Liver (tissue), 8 donors: ENCODE measurements at regions not wholly inside any gene's neighbourhood (a gene's known extent, or its start where the extent isn't known, plus 50 kb on each side); places are given as distances from the start of the nearest gene placed in this dataset.

Experiments used
- DNase-seq: peaks from one replicate; pipeline ENCODE4 v3.0.0-alpha.2; 2017; ENCODE audit warnings: low spot score
- H3K27ac ChIP-seq, 2 donors: one replicate each; pipeline ENCODE4 v1.7.0; 2013; ENCODE audit warnings: inconsistent platforms in 2 of 2, low read length in 2 of 2, control low read depth in 1 of 2, low read depth in 1 of 2, mild to moderate bottlenecking in 1 of 2
- H3K27me3 ChIP-seq, 4 donors: one replicate each; pipeline versions ENCODE4 v1.6.1 to v1.7.0; 2013; ENCODE audit warnings: low read length in 3 of 4, inconsistent platforms in 1 of 4, mild to moderate bottlenecking in 1 of 4, moderate library complexity in 1 of 4; ENCODE audit not compliant: control insufficient read depth in 4 of 4, insufficient read depth in 4 of 4
- H3K36me3 ChIP-seq, 4 donors: one replicate each; pipeline versions ENCODE4 v1.6.1 to v1.7.0; 2013; ENCODE audit warnings: low read length in 3 of 4, mild to moderate bottlenecking in 3 of 4, low read depth in 1 of 4, moderate library complexity in 1 of 4; ENCODE audit not compliant: control insufficient read depth in 4 of 4, insufficient read depth in 3 of 4
- H3K4me1 ChIP-seq, 4 donors: one replicate each; pipeline versions ENCODE4 v1.6.1 to v1.7.0; 2013; ENCODE audit warnings: low read length in 3 of 4, mild to moderate bottlenecking in 3 of 4, moderate library complexity in 1 of 4; ENCODE audit not compliant: control insufficient read depth in 4 of 4, insufficient read depth in 4 of 4
- H3K4me3 ChIP-seq, 3 donors: one replicate each; pipeline versions ENCODE4 v1.6.1 to v1.7.0; 2013; ENCODE audit warnings: low read length in 3 of 3, control low read depth in 1 of 3, low read depth in 1 of 3, mild to moderate bottlenecking in 1 of 3
- H3K9ac ChIP-seq, 2 donors: one replicate each; pipeline ENCODE4 v1.7.0; 2013; ENCODE audit warnings: low read length in 2 of 2, mild to moderate bottlenecking in 2 of 2, moderate library complexity in 2 of 2, control low read depth in 1 of 2, low read depth in 1 of 2
- H3K9me3 ChIP-seq, 4 donors: one replicate each; pipeline versions ENCODE4 v1.6.1 to v1.7.0; 2013; ENCODE audit warnings: low read length in 3 of 4; ENCODE audit not compliant: control insufficient read depth in 4 of 4
- EGR1 ChIP-seq, 2 donors: IDR thresholded peaks; 2 replicates each; pipeline ENCODE4 v1.6.1; 2016 to 2018; ENCODE audit warnings: antibody characterized with exemption in 2 of 2, low read depth in 2 of 2
- FOXA1 ChIP-seq: IDR thresholded peaks from 2 replicates; pipeline ENCODE4 v1.6.1; 2016; ENCODE audit warnings: antibody characterized with exemption
- FOXA2 ChIP-seq: IDR thresholded peaks from 2 replicates; pipeline ENCODE4 v1.6.1; 2016; ENCODE audit warnings: antibody characterized with exemption
- GABPA ChIP-seq, 2 donors: IDR thresholded peaks in 1 of 2; conservative IDR thresholded peaks in 1 of 2; 2 replicates each; pipeline ENCODE4 v1.6.1; 2016; ENCODE audit warnings: antibody characterized with exemption in 2 of 2, mild to moderate bottlenecking in 1 of 2, moderate library complexity in 1 of 2
- HNF4A ChIP-seq, 2 donors: conservative IDR thresholded peaks; 2 replicates each; pipeline ENCODE4 v1.6.1; 2016; ENCODE audit warnings: antibody characterized with exemption in 2 of 2, mild to moderate bottlenecking in 2 of 2
- HNF4G ChIP-seq: IDR thresholded peaks from 2 replicates; pipeline ENCODE4 v1.6.1; 2016; ENCODE audit warnings: antibody characterized with exemption
- JUND ChIP-seq, 2 donors: IDR thresholded peaks; 2 replicates each; pipeline ENCODE4 v1.6.1; 2016; ENCODE audit warnings: antibody characterized with exemption in 2 of 2
- NR2F2 ChIP-seq: IDR thresholded peaks from 2 replicates; pipeline ENCODE4 v1.6.1; 2016; ENCODE audit warnings: antibody characterized with exemption
- RAD21 ChIP-seq, 2 donors: IDR thresholded peaks; 2 replicates each; pipeline ENCODE4 v1.6.1; 2016; ENCODE audit warnings: antibody characterized with exemption in 2 of 2, mild to moderate bottlenecking in 2 of 2
- RXRA ChIP-seq, 2 donors: IDR thresholded peaks; 2 replicates each; pipeline ENCODE4 v1.6.1; 2017 to 2018; ENCODE audit warnings: antibody characterized with exemption in 2 of 2, mild to moderate bottlenecking in 1 of 2
- SP1 ChIP-seq: IDR thresholded peaks from 2 replicates; pipeline ENCODE4 v1.6.1; 2018; ENCODE audit warnings: antibody characterized with exemption, mild to moderate bottlenecking
- TAF1 ChIP-seq: conservative IDR thresholded peaks from 2 replicates; pipeline ENCODE4 v1.6.1; 2016; ENCODE audit warnings: antibody characterized with exemption, mild to moderate bottlenecking
- YY1 ChIP-seq: IDR thresholded peaks from 2 replicates; pipeline ENCODE4 v1.6.1; 2016; ENCODE audit warnings: antibody characterized with exemption, mild to moderate bottlenecking
- WGBS: extraction: QIAGEN DNeasy Blood & Tissue Kit; methylation state at CpG from one replicate; pipeline ENCODE4 v1.1.7; 2013; 5-methylcytosine and 5-hydroxymethylcytosine counted together
- TF ChIP-seq, protein P1 (sequence below): IDR thresholded peaks from 2 replicates; pipeline ENCODE4 v1.6.1; 2016; ENCODE audit warnings: antibody characterized with exemption
- TF ChIP-seq, protein P2 (sequence below): IDR thresholded peaks from 2 replicates; pipeline ENCODE4 v1.6.1; 2016; ENCODE audit warnings: antibody characterized with exemption
- TF ChIP-seq, protein P3 (sequence below): fragments of 150-350 bp; IDR thresholded peaks from 2 replicates; pipeline ENCODE4 v1.5.1; 2017; ENCODE audit warnings: improper control_type of control experiment, low read depth, low read length; ENCODE audit not compliant: missing input control
- TF ChIP-seq, protein P4 (sequence below): IDR thresholded peaks from 2 replicates; pipeline ENCODE4 v1.6.1; 2016; ENCODE audit warnings: antibody characterized with exemption, mild to moderate bottlenecking
- TF ChIP-seq, protein P5 (sequence below): IDR thresholded peaks from 2 replicates; pipeline ENCODE4 v1.6.1; 2016; ENCODE audit warnings: antibody characterized with exemption
- donor health status: healthy.
- donor health status: healthy.
- donor health status: healthy.
- donor health status: healthy.
- donor health status: healthy.

DNA sequence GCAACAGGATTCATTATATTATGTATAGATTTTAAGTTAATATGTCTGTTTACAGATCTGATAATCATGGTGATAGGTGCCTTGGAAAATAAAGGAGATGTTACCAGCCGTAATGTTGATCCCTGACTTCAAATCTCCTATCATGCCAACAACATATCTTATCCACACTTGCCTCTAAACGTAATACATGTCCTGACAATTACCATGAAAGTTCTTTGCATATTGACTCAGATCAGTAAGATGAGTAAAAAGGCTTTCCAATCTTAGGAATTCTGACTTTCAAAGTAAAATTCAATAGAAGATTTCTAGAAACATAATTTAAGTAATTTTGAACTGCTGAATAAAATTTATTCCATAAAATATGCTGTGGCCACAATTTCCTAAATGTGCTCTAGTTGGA is 513.3 kb downstream of the ANKRD50 start:
- Histone ChIP-seq H3K9me3 (no peaks in the 10 kb centered on the region), H3K4me1 (no peaks in the 10 kb centered on the region), H3K27me3 (no peaks in the 10 kb centered on the region), H3K9ac (no peak overlapping the region), H3K27ac (no peak overlapping the region), H3K4me3 (no peak overlapping the region), H3K36me3 (no peaks in the 10 kb centered on the region)
- WGBS = 61% methylated on average over 2 of the region's 2 CpGs
- DNase-seq = no peak
- TF ChIP-seq TAF1 (no peak), RXRA (IDR thresholded peaks at IDR 0.05) (no peak), HNF4G (no peak), EGR1 (IDR thresholded peaks at IDR 0.05; ENCODE audit: low read depth in 2 of 2) (no peak), JUND (IDR thresholded peaks at IDR 0.05) (no peak), RAD21 (IDR thresholded peaks at IDR 0.05) (no peak), GABPA (IDR thresholded peaks at IDR 0.05 in 1 of 2, conservative IDR thresholded peaks at IDR 0.05 in 1 of 2) (no peak), SP1 (no peak), HNF4A (conservative IDR thresholded peaks at IDR 0.05) (no peak), FOXA2 (no peak), YY1 (no peak), FOXA1 (no peak), NR2F2 (no peak)
- TF ChIP-seq, protein P1, sequence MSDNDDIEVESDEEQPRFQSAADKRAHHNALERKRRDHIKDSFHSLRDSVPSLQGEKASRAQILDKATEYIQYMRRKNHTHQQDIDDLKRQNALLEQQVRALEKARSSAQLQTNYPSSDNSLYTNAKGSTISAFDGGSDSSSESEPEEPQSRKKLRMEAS = no peak
- TF ChIP-seq, protein P2, sequence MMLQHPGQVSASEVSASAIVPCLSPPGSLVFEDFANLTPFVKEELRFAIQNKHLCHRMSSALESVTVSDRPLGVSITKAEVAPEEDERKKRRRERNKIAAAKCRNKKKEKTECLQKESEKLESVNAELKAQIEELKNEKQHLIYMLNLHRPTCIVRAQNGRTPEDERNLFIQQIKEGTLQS = no peak
- TF ChIP-seq, protein P3, sequence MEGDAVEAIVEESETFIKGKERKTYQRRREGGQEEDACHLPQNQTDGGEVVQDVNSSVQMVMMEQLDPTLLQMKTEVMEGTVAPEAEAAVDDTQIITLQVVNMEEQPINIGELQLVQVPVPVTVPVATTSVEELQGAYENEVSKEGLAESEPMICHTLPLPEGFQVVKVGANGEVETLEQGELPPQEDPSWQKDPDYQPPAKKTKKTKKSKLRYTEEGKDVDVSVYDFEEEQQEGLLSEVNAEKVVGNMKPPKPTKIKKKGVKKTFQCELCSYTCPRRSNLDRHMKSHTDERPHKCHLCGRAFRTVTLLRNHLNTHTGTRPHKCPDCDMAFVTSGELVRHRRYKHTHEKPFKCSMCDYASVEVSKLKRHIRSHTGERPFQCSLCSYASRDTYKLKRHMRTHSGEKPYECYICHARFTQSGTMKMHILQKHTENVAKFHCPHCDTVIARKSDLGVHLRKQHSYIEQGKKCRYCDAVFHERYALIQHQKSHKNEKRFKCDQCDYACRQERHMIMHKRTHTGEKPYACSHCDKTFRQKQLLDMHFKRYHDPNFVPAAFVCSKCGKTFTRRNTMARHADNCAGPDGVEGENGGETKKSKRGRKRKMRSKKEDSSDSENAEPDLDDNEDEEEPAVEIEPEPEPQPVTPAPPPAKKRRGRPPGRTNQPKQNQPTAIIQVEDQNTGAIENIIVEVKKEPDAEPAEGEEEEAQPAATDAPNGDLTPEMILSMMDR = no peak
- TF ChIP-seq, protein P4, sequence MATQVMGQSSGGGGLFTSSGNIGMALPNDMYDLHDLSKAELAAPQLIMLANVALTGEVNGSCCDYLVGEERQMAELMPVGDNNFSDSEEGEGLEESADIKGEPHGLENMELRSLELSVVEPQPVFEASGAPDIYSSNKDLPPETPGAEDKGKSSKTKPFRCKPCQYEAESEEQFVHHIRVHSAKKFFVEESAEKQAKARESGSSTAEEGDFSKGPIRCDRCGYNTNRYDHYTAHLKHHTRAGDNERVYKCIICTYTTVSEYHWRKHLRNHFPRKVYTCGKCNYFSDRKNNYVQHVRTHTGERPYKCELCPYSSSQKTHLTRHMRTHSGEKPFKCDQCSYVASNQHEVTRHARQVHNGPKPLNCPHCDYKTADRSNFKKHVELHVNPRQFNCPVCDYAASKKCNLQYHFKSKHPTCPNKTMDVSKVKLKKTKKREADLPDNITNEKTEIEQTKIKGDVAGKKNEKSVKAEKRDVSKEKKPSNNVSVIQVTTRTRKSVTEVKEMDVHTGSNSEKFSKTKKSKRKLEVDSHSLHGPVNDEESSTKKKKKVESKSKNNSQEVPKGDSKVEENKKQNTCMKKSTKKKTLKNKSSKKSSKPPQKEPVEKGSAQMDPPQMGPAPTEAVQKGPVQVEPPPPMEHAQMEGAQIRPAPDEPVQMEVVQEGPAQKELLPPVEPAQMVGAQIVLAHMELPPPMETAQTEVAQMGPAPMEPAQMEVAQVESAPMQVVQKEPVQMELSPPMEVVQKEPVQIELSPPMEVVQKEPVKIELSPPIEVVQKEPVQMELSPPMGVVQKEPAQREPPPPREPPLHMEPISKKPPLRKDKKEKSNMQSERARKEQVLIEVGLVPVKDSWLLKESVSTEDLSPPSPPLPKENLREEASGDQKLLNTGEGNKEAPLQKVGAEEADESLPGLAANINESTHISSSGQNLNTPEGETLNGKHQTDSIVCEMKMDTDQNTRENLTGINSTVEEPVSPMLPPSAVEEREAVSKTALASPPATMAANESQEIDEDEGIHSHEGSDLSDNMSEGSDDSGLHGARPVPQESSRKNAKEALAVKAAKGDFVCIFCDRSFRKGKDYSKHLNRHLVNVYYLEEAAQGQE = no peak

DNA sequence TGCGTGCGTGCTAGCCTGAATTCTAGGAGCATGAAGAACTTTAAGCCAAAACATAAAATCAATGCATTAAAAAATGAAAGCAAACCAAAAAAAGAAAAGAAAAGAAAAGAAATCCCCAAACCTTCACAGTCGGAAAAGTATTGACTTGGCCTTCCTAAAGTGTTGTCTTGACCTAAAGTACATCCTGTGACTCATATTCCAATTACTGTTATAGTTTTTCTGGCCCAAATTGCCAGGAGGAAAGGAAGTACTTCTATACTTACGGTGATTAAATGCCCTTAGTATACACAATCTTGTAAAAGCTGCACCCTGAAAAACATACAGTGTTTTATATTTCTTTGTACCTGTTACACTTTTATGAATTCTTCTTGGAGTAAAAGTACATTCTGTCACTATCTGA is 512.8 kb downstream of the ANKRD50 start:
- Histone ChIP-seq H3K9me3 (no peaks in the 10 kb centered on the region), H3K9ac (no peak overlapping the region), H3K4me1 (no peaks in the 10 kb centered on the region), H3K36me3 (no peaks in the 10 kb centered on the region), H3K4me3 (no peak overlapping the region), H3K27me3 (no peaks in the 10 kb centered on the region), H3K27ac (no peak overlapping the region)
- TF ChIP-seq FOXA1 (no peak), RAD21 (IDR thresholded peaks at IDR 0.05) (no peak), HNF4G (no peak)
- TF ChIP-seq, protein P5, sequence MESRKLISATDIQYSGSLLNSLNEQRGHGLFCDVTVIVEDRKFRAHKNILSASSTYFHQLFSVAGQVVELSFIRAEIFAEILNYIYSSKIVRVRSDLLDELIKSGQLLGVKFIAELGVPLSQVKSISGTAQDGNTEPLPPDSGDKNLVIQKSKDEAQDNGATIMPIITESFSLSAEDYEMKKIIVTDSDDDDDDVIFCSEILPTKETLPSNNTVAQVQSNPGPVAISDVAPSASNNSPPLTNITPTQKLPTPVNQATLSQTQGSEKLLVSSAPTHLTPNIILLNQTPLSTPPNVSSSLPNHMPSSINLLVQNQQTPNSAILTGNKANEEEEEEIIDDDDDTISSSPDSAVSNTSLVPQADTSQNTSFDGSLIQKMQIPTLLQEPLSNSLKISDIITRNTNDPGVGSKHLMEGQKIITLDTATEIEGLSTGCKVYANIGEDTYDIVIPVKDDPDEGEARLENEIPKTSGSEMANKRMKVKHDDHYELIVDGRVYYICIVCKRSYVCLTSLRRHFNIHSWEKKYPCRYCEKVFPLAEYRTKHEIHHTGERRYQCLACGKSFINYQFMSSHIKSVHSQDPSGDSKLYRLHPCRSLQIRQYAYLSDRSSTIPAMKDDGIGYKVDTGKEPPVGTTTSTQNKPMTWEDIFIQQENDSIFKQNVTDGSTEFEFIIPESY = no peak
- TF ChIP-seq, protein P2 = no peak
- TF ChIP-seq, protein P3 = no peak
- DNase-seq = no peak
- WGBS = 80% methylated on average over 4 of the region's 4 CpGs
